ENCODE measurements at regions not wholly inside any gene's neighbourhood (a gene's known extent, or its start where the extent isn't known, plus 50 kb on each side); places are given as distances from the start of the nearest gene placed in this dataset.

DNA sequence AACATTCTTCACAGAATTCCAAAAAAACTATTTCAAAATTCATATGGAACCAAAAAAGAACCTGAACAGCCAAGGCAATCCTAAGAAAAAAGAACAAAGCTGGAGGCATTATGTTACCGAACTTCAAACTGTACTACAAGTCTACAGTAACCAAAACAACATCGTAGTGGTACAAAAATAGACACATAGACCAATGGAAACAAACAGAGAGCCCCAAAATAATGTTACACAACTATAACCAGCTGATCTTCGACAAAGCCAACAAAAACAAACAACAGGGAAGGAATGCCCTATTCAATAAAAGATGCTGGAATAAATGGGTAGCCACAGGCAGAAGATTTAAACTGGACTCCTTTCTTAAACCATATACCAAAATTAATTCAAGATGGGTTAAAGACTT is 1189.6 kb downstream of the PCDH18 start:
- H3K4me1 ChIP-seq (ENCODE audit: control insufficient read depth in 1 of 2, insufficient read depth in 2 of 2, low read length in 2 of 2) = no peaks in the 10 kb centered on the region
- no peaks in the 10 kb centered on the region for H3K27me3 ChIP-seq (ENCODE audit: control insufficient read depth in 2 of 2, insufficient read depth in 2 of 2, low read length in 2 of 2)
- no peak overlapping the region for H3K4me3 Mint-ChIP-seq
- no peak overlapping the region for H3K9ac ChIP-seq (ENCODE audit: insufficient read depth, low read length, poor library complexity, severe bottlenecking)
- intact Hi-C loops (cut with micrococcal nuclease) = no loop called here
- peaks cover 2 to 10% (median 3%) of the 10 kb centered on the region in 7 donors for H3K9me3 Mint-ChIP-seq
- H3K36me3 ChIP-seq (replicated peaks in 1 of 2; ENCODE audit: control insufficient read depth in 1 of 2, insufficient read depth in 2 of 2, low read length in 2 of 2) = no peaks in the 10 kb centered on the region
- 80% methylated on average over 1 of the region's 3 CpGs for WGBS (ENCODE audit: insufficient coverage)
- no peak for DNase-seq
- H3K4me2 ChIP-seq (replicated peaks; ENCODE audit: extremely low read depth, low read length, poor library complexity, severe bottlenecking) = no peak overlapping the region
- no peak overlapping the region for H3K4me3 ChIP-seq (replicated peaks in 1 of 3; ENCODE audit: low read depth in 2 of 3, low read length in 3 of 3)
- no peak overlapping the region for H2AFZ ChIP-seq (ENCODE audit: insufficient read depth, low read depth, low read length, poor library complexity, severe bottlenecking)
- no peak overlapping the region for H3K27ac Mint-ChIP-seq
- H3K27me3 Mint-ChIP-seq (ENCODE audit: low read depth in 3 of 3) = peaks cover 0 to 2% (median 0%) of the 10 kb centered on the region in 3 donors
- H4K20me1 ChIP-seq (ENCODE audit: insufficient read depth, low read length) = no peaks in the 10 kb centered on the region
- no peaks in the 10 kb centered on the region for H3K36me3 Mint-ChIP-seq
- H3K4me1 Mint-ChIP-seq = no peaks in the 10 kb centered on the region
- TF ChIP-seq, protein P1, sequence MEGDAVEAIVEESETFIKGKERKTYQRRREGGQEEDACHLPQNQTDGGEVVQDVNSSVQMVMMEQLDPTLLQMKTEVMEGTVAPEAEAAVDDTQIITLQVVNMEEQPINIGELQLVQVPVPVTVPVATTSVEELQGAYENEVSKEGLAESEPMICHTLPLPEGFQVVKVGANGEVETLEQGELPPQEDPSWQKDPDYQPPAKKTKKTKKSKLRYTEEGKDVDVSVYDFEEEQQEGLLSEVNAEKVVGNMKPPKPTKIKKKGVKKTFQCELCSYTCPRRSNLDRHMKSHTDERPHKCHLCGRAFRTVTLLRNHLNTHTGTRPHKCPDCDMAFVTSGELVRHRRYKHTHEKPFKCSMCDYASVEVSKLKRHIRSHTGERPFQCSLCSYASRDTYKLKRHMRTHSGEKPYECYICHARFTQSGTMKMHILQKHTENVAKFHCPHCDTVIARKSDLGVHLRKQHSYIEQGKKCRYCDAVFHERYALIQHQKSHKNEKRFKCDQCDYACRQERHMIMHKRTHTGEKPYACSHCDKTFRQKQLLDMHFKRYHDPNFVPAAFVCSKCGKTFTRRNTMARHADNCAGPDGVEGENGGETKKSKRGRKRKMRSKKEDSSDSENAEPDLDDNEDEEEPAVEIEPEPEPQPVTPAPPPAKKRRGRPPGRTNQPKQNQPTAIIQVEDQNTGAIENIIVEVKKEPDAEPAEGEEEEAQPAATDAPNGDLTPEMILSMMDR (IDR thresholded peaks at IDR 0.05) = no peak
- H3K9me3 ChIP-seq (replicated peaks in 1 of 2; ENCODE audit: control insufficient read depth in 1 of 2, insufficient read depth in 1 of 2, low read length in 2 of 2) = peaks cover 0 to 6% of the 10 kb centered on the region in 2 donors
- H3K79me2 ChIP-seq (ENCODE audit: insufficient read depth, low read length) = no peaks in the 10 kb centered on the region
- H3K27ac ChIP-seq (ENCODE audit: low read depth in 1 of 2, low read length in 2 of 2) = no peak overlapping the region

DNA sequence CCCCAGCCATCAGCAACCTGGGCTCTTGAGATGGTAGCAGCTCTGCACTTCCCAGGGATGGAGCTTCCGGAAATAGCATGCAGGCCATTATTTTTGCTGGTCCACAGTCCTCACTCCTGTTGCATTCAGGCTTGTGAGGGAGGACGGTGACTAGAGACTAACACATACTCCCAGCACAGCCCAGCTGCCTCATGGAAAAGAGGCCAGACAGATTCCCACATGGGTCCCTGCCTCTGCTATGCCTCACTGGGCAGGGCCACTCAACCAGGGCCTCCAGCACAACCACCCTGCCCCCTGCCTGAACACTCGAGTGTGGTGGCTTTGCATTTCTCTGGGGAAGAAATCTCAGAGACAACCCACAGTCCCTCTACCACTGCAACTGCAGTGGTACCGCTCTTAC is 1195.1 kb downstream of the PCDH18 start:
- H3K36me3 ChIP-seq (replicated peaks in 1 of 2; ENCODE audit: control insufficient read depth in 1 of 2, insufficient read depth in 2 of 2, low read length in 2 of 2) = no peaks in the 10 kb centered on the region
- H3K36me3 Mint-ChIP-seq = no peaks in the 10 kb centered on the region
- peaks cover 2 to 11% (median 4%) of the 10 kb centered on the region in 7 donors for H3K9me3 Mint-ChIP-seq
- H3K27me3 ChIP-seq (ENCODE audit: control insufficient read depth in 2 of 2, insufficient read depth in 2 of 2, low read length in 2 of 2) = no peaks in the 10 kb centered on the region
- intact Hi-C loops (cut with micrococcal nuclease) = no loop called here
- H3K4me1 Mint-ChIP-seq = no peaks in the 10 kb centered on the region
- no peaks in the 10 kb centered on the region for H4K20me1 ChIP-seq (ENCODE audit: insufficient read depth, low read length)
- H3K4me3 Mint-ChIP-seq = no peak overlapping the region
- H2AFZ ChIP-seq (ENCODE audit: insufficient read depth, low read depth, low read length, poor library complexity, severe bottlenecking) = no peak overlapping the region
- H3K4me1 ChIP-seq (ENCODE audit: control insufficient read depth in 1 of 2, insufficient read depth in 2 of 2, low read length in 2 of 2) = no peaks in the 10 kb centered on the region
- peaks cover 0 to 5% of the 10 kb centered on the region in 2 donors for H3K9me3 ChIP-seq (replicated peaks in 1 of 2; ENCODE audit: control insufficient read depth in 1 of 2, insufficient read depth in 1 of 2, low read length in 2 of 2)
- WGBS (ENCODE audit: insufficient coverage) = 92% methylated on average over 2 of the region's 4 CpGs
- H3K27ac ChIP-seq (ENCODE audit: low read depth in 1 of 2, low read length in 2 of 2) = no peak overlapping the region
- H3K4me3 ChIP-seq (replicated peaks in 1 of 3; ENCODE audit: low read depth in 2 of 3, low read length in 3 of 3) = no peak overlapping the region
- peaks cover 0 to 2% (median 0%) of the 10 kb centered on the region in 3 donors for H3K27me3 Mint-ChIP-seq (ENCODE audit: low read depth in 3 of 3)
- TF ChIP-seq, protein P1 (IDR thresholded peaks at IDR 0.05) = no peak
- no peak for DNase-seq
- H3K27ac Mint-ChIP-seq = no peak overlapping the region
- no peak overlapping the region for H3K4me2 ChIP-seq (replicated peaks; ENCODE audit: extremely low read depth, low read length, poor library complexity, severe bottlenecking)
- H3K79me2 ChIP-seq (ENCODE audit: insufficient read depth, low read length) = no peaks in the 10 kb centered on the region
- no peak overlapping the region for H3K9ac ChIP-seq (ENCODE audit: insufficient read depth, low read length, poor library complexity, severe bottlenecking)
